Lung (tissue), 11 donors: ENCODE measurements at regions not wholly inside any gene's neighbourhood (a gene's known extent, or its start where the extent isn't known, plus 50 kb on each side); places are given as distances from the start of the nearest gene placed in this dataset.
"Not testable (repeated sequence)": the region's sequence is repeated elsewhere in the genome, so short reads cannot be mapped to it uniquely, and the experiment has no call there.

Source experiments
- ATAC-seq: fragments of 200-7000 bp; cut with Tn5 transposase; one replicate; pipeline ENCODE4 v1.9.1; 2020; ENCODE audit warnings: moderate number of reproducible peaks; ENCODE audit not compliant: insufficient read depth, low FRiP score
- DNase-seq, 3 donors: peaks; one replicate each; pipeline ENCODE4 v3.0.0-alpha.2; 2013 to 2017
- H3K27ac ChIP-seq, 2 donors: one replicate each; pipeline ENCODE4 v1.5.1; 2013; ENCODE audit warnings: mild to moderate bottlenecking in 2 of 2, moderate library complexity in 2 of 2, control low read depth in 1 of 2, inconsistent platforms in 1 of 2, low read depth in 1 of 2, low read length in 1 of 2
- H3K27me3 ChIP-seq, 3 donors: one replicate each; pipeline ENCODE4 v1.5.1; 2013; ENCODE audit warnings: low read length in 2 of 3; ENCODE audit not compliant: control insufficient read depth in 3 of 3, insufficient read depth in 3 of 3
- H3K36me3 ChIP-seq, 4 donors: one replicate each; pipeline ENCODE4 v1.5.1; 2013; ENCODE audit warnings: low read length in 4 of 4, mild to moderate bottlenecking in 1 of 4, moderate library complexity in 1 of 4; ENCODE audit not compliant: control insufficient read depth in 4 of 4, insufficient read depth in 4 of 4
- H3K4me1 ChIP-seq, 5 donors: one replicate each; pipeline ENCODE4 v1.5.1; 2013; ENCODE audit warnings: low read length in 5 of 5, mild to moderate bottlenecking in 2 of 5, moderate library complexity in 1 of 5; ENCODE audit not compliant: control insufficient read depth in 5 of 5, insufficient read depth in 5 of 5
- H3K4me3 ChIP-seq: one replicate; pipeline ENCODE4 v1.5.1; 2013; ENCODE audit warnings: mild to moderate bottlenecking, control low read depth, moderate library complexity
- H3K9ac ChIP-seq, 2 donors: one replicate each; pipeline ENCODE4 v1.5.1; 2013; ENCODE audit warnings: low read length in 2 of 2, control low read depth in 1 of 2; ENCODE audit not compliant: insufficient read depth in 1 of 2
- H3K9me3 ChIP-seq, 4 donors: one replicate each; pipeline ENCODE4 v1.5.1; 2013; ENCODE audit warnings: low read length in 3 of 4, mild to moderate bottlenecking in 1 of 4, moderate library complexity in 1 of 4; ENCODE audit not compliant: control insufficient read depth in 4 of 4, insufficient read depth in 3 of 4
- WGBS, 2 donors: extraction: QIAGEN DNeasy Blood & Tissue Kit; methylation state at CpG; one replicate each; pipeline ENCODE4 v1.1.7; 2013; 5-methylcytosine and 5-hydroxymethylcytosine counted together
- TF ChIP-seq, protein P1 (sequence below): IDR thresholded peaks from 2 replicates; pipeline ENCODE4 v1.5.1; 2012; ENCODE audit warnings: mild to moderate bottlenecking; ENCODE audit errors: control extremely low read depth, extremely low read depth
- donor health status: control.
- donor health status: control.
- donor health status: Bipolar disorder and iron deficiency.
- donor health status: healthy.
- donor health status: DM: yes; HTN: yes; CAD: no.

DNA sequence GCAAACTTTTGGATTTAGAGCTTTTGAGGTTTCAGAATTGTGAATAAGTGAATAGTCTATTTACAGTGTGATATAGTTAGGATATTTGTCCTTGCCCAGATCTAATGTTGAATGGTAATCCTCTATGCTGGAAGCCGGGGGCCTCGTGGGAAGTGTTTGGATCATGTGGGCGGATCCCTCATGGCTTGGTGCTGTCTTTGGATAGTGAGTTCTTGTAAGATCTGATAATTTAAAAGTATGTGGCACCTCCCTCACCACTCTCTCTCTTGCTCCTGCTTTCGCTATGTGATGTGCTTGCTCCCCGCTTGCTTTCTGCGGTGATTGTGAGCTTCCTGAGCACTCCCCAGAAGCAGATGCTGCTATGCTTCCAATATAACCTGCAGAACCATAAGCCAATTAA lies 128.0 kb upstream of the KCNJ3 start:
- Histone ChIP-seq H3K9me3 (peaks cover 0 to 7% (median 0%) of the 10 kb centered on the region in 4 donors), H3K4me3 (no peak overlapping the region), H3K27ac (no peak overlapping the region), H3K9ac (no peak overlapping the region), H3K4me1 (no peaks in the 10 kb centered on the region), H3K36me3 (no peaks in the 10 kb centered on the region), H3K27me3 (no peaks in the 10 kb centered on the region)
- TF ChIP-seq, protein P1, sequence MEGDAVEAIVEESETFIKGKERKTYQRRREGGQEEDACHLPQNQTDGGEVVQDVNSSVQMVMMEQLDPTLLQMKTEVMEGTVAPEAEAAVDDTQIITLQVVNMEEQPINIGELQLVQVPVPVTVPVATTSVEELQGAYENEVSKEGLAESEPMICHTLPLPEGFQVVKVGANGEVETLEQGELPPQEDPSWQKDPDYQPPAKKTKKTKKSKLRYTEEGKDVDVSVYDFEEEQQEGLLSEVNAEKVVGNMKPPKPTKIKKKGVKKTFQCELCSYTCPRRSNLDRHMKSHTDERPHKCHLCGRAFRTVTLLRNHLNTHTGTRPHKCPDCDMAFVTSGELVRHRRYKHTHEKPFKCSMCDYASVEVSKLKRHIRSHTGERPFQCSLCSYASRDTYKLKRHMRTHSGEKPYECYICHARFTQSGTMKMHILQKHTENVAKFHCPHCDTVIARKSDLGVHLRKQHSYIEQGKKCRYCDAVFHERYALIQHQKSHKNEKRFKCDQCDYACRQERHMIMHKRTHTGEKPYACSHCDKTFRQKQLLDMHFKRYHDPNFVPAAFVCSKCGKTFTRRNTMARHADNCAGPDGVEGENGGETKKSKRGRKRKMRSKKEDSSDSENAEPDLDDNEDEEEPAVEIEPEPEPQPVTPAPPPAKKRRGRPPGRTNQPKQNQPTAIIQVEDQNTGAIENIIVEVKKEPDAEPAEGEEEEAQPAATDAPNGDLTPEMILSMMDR: no peak
- DNase-seq: no peak
- ATAC-seq: no peak
- 92 to 95% methylated on average over 6 of the region's 6 CpGs for WGBS, 2 donors

DNA sequence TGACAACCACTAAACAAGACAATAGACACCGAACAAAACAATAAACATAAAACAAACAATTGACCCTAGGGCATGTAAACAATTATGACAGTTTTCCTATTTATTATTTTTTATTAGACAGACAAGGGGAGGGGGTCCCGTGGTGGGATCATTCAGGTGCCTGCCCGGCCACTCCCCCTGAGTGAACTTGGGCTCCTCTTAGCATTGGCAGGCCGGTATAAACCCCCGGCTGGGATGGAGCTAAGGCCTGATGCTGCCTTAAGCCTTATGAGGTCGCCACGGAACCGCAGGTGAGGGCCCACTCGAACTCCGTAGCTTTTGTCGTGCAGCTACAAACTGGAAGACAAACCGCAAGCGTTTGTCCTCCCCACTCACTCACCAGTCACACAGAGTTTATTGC lies 121.8 kb upstream of the KCNJ3 start:
- 92 to 94% methylated on average over 13 of the region's 13 CpGs for WGBS, 2 donors
- not testable (repeated sequence) for H3K4me1 ChIP-seq, H3K9ac ChIP-seq, ATAC-seq, H3K4me3 ChIP-seq, H3K27me3 ChIP-seq, H3K9me3 ChIP-seq, H3K36me3 ChIP-seq, H3K27ac ChIP-seq, DNase-seq

DNA sequence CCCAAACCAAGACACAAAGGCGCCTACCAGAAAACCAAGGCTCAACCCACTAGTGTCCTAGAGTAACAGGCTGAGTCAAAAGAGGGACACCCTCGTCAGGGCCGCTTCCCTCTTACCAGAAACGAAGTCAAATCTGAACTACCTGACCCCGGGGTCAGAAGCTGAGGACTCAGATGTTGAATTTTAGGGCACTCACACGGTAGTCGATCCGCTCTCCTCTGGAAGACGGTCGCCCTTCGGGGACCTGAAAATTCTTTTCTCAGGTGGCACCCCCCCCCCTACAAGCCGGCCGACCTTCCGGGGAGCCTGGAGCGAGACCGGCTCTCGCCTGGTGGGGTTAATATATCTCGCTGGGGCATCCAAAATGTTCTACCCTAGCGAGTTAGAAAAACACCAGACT lies 121.1 kb upstream of the KCNJ3 start:
- Histone ChIP-seq H3K9me3 (peaks cover 0 to 6% (median 0%) of the 10 kb centered on the region in 4 donors), H3K36me3 (no peaks in the 10 kb centered on the region), H3K27ac (no peak overlapping the region), H3K4me3 (no peak overlapping the region), H3K27me3 (no peaks in the 10 kb centered on the region), H3K4me1 (no peaks in the 10 kb centered on the region), H3K9ac (no peak overlapping the region)
- ATAC-seq (no peak), DNase-seq (no peak)
- 94 to 95% methylated on average over 19 of the region's 19 CpGs for WGBS, 2 donors
- TF ChIP-seq, protein P1: no peak

DNA sequence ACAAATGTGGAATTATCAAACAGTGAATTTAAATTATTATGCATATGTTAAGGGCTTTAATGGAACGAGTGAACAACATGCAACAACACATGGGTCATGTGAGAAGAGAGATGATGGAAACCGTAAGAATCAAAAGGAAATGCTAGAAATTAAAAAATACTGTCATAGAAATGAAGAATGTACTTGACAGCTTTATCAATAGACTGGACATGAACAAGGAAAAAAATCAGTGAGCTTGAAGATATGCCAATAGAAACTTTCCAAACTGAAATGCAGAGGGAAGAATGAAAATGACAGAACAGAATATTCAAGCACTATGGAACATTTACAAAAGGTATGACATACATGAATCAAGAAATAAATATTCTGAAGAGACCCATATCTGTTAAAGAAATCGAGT lies 117.7 kb upstream of the KCNJ3 start:
- H3K4me3 ChIP-seq: no peak overlapping the region
- ATAC-seq: no peak
- DNase-seq: no peak
- no peak overlapping the region for H3K9ac ChIP-seq
- H3K27me3 ChIP-seq: no peaks in the 10 kb centered on the region
- no peaks in the 10 kb centered on the region for H3K4me1 ChIP-seq
- TF ChIP-seq, protein P1: no peak
- no peaks in the 10 kb centered on the region for H3K36me3 ChIP-seq
- peaks cover 0 to 6% (median under 1%) of the 10 kb centered on the region in 4 donors for H3K9me3 ChIP-seq
- 85 to 86% methylated on average over 3 of the region's 3 CpGs for whole genome bisulfite sequencing, 2 donors
- H3K27ac ChIP-seq: no peak overlapping the region

DNA sequence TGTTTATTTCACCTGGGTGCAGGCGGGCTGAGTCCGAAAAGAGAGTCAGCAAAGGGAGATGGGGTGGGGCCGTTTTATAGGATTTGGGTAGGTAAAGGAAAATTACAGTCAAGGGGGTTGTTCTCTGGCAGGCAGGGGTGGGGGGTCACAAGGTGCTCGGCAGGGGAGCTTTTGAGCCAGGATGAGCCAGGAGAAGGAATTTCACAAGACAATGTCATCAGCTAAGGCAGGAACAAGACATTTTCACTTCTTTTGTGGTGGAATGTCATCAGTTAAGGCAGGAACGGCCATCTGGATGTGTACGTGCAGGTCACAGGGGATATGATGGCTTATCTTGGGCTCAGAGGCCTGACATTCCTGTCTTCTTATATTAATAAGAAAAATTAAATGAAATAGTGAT lies 115.8 kb upstream of the KCNJ3 start:
- WGBS, 2 donors: 82% methylated on average over 6 of the region's 6 CpGs
- H3K4me1 ChIP-seq, H3K9me3 ChIP-seq, ATAC-seq, H3K36me3 ChIP-seq, H3K27ac ChIP-seq, H3K9ac ChIP-seq, H3K27me3 ChIP-seq, DNase-seq, H3K4me3 ChIP-seq: not testable (repeated sequence)

DNA sequence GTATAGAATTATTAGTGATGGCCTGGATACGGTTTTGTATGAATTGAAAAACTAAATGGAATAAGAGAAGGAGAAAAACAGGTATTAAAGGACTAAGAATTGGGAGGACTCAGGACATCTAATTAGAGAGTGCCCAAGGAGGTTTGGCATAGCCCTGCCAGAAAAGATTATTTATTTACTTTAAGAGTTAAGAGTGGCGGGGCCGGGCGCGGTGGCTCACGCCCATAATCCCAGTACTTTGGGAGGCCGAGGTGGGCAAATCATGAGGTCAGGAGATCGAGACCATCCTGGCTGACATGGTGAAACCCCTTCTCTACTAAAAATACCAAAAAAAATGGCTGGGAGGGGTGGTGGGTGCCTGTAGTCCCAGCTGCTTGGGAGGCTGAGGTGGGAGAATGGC lies 115.2 kb upstream of the KCNJ3 start:
- H3K36me3 ChIP-seq, H3K4me1 ChIP-seq, H3K9me3 ChIP-seq, H3K9ac ChIP-seq, H3K4me3 ChIP-seq, H3K27ac ChIP-seq, H3K27me3 ChIP-seq, ATAC-seq, DNase-seq: not testable (repeated sequence)
- WGBS, 2 donors: 94 to 96% methylated on average over 8 of the region's 8 CpGs
